VCaP (cell line): ENCODE measurements at regions not wholly inside any gene's neighbourhood (a gene's known extent, or its start where the extent isn't known, plus 50 kb on each side); places are given as distances from the start of the nearest gene placed in this dataset.

Experiments
- H3K27ac ChIP-seq: fragments of 450-650 bp; 2 replicates; pipeline ENCODE4 v1.5.1; 2017
- TF ChIP-seq, protein P1 (sequence below): fragments of 450-650 bp; conservative IDR thresholded peaks from 2 replicates; pipeline ENCODE4 v1.5.1; 2017; ENCODE audit warnings: mild to moderate bottlenecking, moderate library complexity

DNA sequence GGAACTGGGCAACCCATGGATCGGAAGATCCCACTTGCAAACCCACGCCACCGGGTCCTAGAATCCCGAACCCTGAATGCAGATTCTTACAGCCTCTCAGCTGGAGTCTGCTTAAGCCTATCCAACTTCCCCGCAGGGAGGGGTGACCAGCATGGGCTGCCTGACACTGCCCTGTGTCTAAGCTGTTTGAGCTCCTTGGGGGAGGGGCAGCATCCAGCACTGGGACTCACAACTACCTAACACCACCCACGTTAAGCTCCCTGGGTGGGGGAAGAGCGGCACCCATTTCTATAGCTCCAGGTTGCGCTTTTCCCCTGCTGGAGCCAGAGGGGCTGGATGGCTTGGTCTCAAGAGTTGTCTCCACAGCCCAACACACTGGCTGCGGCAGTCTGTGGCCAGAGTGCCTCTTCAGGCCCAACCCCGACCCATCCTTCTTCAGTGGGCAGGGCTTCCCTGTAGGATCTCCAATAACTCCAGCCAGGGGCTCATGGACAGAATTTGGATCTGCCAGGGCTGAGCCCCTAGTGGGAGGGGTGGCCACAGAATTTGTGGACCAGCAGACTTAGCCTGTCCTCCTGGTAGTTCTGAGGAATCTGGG lies 649.2 kb downstream of the TUSC7 start:
- TF ChIP-seq, protein P1, sequence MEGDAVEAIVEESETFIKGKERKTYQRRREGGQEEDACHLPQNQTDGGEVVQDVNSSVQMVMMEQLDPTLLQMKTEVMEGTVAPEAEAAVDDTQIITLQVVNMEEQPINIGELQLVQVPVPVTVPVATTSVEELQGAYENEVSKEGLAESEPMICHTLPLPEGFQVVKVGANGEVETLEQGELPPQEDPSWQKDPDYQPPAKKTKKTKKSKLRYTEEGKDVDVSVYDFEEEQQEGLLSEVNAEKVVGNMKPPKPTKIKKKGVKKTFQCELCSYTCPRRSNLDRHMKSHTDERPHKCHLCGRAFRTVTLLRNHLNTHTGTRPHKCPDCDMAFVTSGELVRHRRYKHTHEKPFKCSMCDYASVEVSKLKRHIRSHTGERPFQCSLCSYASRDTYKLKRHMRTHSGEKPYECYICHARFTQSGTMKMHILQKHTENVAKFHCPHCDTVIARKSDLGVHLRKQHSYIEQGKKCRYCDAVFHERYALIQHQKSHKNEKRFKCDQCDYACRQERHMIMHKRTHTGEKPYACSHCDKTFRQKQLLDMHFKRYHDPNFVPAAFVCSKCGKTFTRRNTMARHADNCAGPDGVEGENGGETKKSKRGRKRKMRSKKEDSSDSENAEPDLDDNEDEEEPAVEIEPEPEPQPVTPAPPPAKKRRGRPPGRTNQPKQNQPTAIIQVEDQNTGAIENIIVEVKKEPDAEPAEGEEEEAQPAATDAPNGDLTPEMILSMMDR, result no peak
- H3K27ac ChIP-seq, result no peak overlapping the region

DNA sequence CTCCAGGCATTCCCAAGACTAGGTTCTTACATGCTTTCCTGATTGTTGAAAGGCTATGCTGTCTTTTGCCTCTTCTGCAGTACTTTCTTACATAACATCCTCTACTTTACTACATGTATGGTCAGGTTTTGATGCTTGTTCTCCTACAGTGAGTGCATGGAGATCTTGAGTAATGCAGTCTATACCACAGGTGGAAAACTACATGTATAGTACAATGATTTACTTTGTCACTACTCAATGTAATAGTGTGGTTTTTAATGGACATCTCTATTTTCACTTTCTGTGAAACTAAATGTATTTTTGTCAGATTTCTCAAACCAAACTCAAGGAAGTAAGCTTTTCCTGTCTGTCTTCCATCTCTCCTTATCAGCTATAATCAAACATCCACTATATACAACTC lies 657.0 kb downstream of the TUSC7 start:
- H3K27ac ChIP-seq, result no peak overlapping the region
- TF ChIP-seq, protein P1, result no peak

DNA sequence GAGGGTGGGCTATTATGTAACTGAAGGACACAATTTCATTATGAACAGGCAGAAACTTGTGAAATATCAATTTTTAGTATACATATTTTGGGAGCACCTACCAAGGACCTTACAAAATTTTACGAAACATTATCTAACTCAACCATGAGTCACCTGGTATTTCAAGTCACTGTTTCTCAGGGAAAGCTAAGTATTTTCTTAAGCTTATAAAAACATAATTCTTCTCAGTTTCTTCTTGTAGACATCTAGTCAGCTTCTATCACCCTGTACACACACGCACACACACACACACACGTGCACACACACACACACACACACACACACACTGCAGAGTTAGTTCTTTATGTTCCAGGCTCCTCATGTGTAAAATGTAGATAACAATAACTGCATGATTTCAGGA lies 658.3 kb downstream of the TUSC7 start:
- H3K27ac ChIP-seq, result no peak overlapping the region
- TF ChIP-seq, protein P1, result no peak

DNA sequence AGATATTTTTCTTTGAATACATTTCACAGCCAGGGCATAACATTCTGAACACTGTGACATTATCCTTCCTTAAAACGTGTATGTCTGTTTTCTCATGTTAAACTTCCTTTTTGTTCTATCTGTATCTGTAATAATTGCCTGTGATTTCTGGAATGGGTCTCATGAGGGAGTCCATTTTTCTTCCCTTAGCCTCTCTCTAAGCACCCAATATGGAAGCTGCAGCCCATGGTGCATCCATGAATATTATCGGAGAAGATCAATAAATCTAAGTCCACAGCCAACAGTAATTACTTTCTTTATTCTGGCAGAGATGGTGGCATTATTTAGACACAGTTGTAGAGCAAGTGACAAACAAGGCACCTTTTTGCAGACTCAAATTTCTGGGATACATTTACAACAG lies 671.1 kb downstream of the TUSC7 start:
- H3K27ac ChIP-seq, result no peak overlapping the region
- TF ChIP-seq, protein P1, result no peak

DNA sequence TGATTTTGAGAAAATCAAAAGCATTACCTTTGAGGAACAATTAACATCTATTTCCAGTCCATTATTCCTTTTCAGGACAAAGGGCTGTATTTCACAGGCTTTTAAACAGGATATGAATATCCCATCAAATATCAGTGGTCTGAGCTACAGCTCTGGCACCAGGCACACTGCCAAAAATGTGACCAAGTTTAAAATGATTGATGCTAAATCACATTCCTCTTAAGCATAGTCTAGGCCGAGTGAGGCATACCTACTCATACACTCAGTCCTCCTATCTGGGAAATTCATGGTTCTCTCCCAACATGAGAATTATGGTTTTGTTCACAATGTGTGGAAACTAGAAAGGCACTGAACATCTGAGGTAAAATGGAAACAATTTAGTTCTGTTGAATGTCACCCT lies 683.5 kb downstream of the TUSC7 start:
- TF ChIP-seq, protein P1, result no peak
- no peak overlapping the region for H3K27ac ChIP-seq

DNA sequence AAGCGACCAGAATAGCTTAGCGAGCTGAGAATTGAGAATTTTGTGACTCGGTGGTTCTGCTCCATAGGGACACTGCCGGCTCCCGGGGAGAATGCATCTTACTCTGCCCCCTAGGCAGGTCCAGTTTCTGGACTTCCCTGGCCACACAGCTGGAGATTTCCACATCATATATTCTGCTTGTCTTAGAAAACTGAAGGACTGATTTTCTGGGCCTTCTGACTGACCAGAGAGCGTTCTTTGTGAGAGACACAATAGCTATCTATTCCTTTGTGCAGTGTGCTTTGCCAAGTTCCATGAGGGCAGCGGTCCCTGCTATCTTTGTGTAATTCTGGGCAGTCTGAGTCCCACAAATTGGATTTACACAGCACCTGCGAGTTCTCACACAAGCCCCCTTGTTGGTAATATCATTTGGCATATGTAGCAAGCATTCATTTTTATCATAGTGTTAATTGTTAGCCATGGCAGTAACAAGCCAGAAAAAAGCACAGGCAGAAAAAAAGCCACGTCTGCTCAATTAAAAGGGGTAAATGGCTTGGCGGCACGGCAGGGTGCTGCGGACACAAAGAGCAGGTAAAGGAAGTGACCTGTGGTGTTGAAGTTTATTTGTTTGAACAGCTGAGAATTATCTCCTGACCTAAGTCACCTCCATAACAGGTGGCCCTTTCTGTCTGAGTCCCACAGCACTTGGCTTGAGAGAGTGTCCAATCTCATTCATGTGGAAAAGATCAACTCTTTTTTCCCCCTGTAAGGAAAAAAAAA lies 688.7 kb downstream of the TUSC7 start:
- TF ChIP-seq, protein P1, result no peak
- H3K27ac ChIP-seq, result peak overlapping the region; percentile 25

DNA sequence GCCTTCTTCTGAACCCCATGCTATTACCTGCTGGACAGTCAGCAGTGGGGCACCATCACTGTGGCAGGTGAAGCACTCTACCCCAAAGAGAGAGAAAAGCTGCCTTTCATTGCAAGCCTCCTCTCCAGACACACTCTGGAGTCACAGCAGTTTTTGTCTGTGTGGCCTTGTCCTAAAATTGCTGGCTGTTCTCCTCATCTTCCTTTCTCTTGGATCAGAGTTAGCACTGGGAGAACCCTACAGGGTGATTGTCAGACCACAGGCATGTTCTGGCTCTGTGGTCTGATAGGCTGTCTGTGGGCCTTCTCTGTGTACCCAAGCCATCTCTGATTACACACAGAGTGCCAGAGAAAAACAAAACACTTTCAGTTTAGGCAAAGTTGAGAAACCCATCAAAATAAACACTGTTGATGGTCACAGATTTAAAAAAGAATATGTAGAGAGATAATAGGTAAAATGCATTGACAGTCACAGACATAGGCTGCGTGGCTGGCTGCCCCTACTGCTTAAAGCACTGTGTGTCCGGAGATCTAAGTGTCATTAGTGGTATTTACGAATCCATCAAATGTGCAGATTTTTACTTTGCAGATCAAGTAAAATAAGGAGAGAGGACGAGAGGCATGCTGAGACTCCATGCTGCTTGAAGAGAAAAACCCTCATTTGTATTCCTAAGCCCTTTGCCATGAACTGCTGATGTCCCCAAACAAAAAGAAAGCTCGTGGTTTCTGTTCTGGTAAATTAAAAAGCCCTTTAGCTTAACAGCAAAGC lies 689.9 kb downstream of the TUSC7 start:
- TF ChIP-seq, protein P1, result no peak
- H3K27ac ChIP-seq, result no peak overlapping the region; the same call in 1 of the 2 replicates
